ENCODE measurements at regions not wholly inside any gene's neighbourhood (a gene's known extent, or its start where the extent isn't known, plus 50 kb on each side); places are given as distances from the start of the nearest gene placed in this dataset.
"Not testable (repeated sequence)": the region's sequence is repeated elsewhere in the genome, so short reads cannot be mapped to it uniquely, and the experiment has no call there.

GRCh38 chr3:73143821-73144237, 82.4 kb downstream of the EBLN2 start:
- Histone ChIP-seq H3K27me3 (no peaks in the 10 kb centered on the region), H3K4me1 (peaks cover 0 to 12% (median 6%) of the 10 kb centered on the region in 4 donors), H3K4me3 (no peak overlapping the region), H3K27ac (replicated peaks in 1 of 4) (no peak overlapping the region), H3K36me3 (no peaks in the 10 kb centered on the region), H3K9me3 (no peaks in the 10 kb centered on the region)
- intact Hi-C loops (cut with DNase I), result no loop called here
- DNase-seq (ENCODE audit: extremely low spot score), result no peak
- 64% methylated on average over 4 of the region's 4 CpGs for WGBS
- TF ChIP-seq EP300 (IDR thresholded peaks at IDR 0.05) (no peak), POLR2A (IDR thresholded peaks at IDR 0.05; ENCODE audit: low read depth) (no peak), POLR2AphosphoS5 (IDR thresholded peaks at IDR 0.05) (no peak), CTCF (IDR thresholded peaks at IDR 0.05) (no peak)

GRCh38 chr3:73144276-73144675, 82.8 kb downstream of the EBLN2 start:
- TF ChIP-seq CTCF (IDR thresholded peaks at IDR 0.05), result no peak
- no peak for TF ChIP-seq POLR2AphosphoS5 (IDR thresholded peaks at IDR 0.05)
- TF ChIP-seq EP300 (IDR thresholded peaks at IDR 0.05), result no peak
- no peak for TF ChIP-seq POLR2A (IDR thresholded peaks at IDR 0.05; ENCODE audit: low read depth)
- intact Hi-C loops (cut with DNase I), result no loop called here
- DNase-seq (ENCODE audit: extremely low spot score), result no peak
- H3K27ac ChIP-seq (replicated peaks in 1 of 4), result no peak overlapping the region
- no peaks in the 10 kb centered on the region for H3K36me3 ChIP-seq
- no peaks in the 10 kb centered on the region for H3K27me3 ChIP-seq
- 81% methylated on average over 4 of the region's 5 CpGs for WGBS
- peaks cover 0 to 12% (median 6%) of the 10 kb centered on the region in 4 donors for H3K4me1 ChIP-seq
- H3K9me3 ChIP-seq, result no peaks in the 10 kb centered on the region
- H3K4me3 ChIP-seq, result no peak overlapping the region

GRCh38 chr3:73144828-73145227, 83.4 kb downstream of the EBLN2 start:
- Histone ChIP-seq H3K36me3 (no peaks in the 10 kb centered on the region), H3K4me1 (peaks cover 0 to 12% (median 6%) of the 10 kb centered on the region in 4 donors), H3K4me3 (no peak overlapping the region), H3K9me3 (no peaks in the 10 kb centered on the region), H3K27me3 (no peaks in the 10 kb centered on the region), H3K27ac (replicated peaks in 1 of 4) (no peak overlapping the region)
- intact Hi-C loops (cut with DNase I), result no loop called here
- peak; percentile 5 for DNase-seq (ENCODE audit: extremely low spot score)
- no peak for TF ChIP-seq EP300 (IDR thresholded peaks at IDR 0.05)
- TF ChIP-seq CTCF (IDR thresholded peaks at IDR 0.05), result no peak
- TF ChIP-seq POLR2A (IDR thresholded peaks at IDR 0.05; ENCODE audit: low read depth), result no peak
- TF ChIP-seq POLR2AphosphoS5 (IDR thresholded peaks at IDR 0.05), result no peak
- 97% methylated on average over 2 of the region's 2 CpGs for WGBS

GRCh38 chr3:73147479-73147878, 86.0 kb downstream of the EBLN2 start:
- intact Hi-C loops (cut with DNase I); H3K27ac ChIP-seq (replicated peaks in 1 of 4): not testable (repeated sequence)

GRCh38 chr3:73148206-73148605, 86.7 kb downstream of the EBLN2 start:
- peaks cover 0 to 12% (median 4%) of the 10 kb centered on the region in 4 donors for H3K4me1 ChIP-seq
- no peak overlapping the region for H3K4me3 ChIP-seq
- no peaks in the 10 kb centered on the region for H3K36me3 ChIP-seq
- no peak for TF ChIP-seq EP300 (IDR thresholded peaks at IDR 0.05)
- TF ChIP-seq POLR2AphosphoS5 (IDR thresholded peaks at IDR 0.05), result no peak
- no peak for TF ChIP-seq CTCF (IDR thresholded peaks at IDR 0.05)
- TF ChIP-seq POLR2A (IDR thresholded peaks at IDR 0.05; ENCODE audit: low read depth), result no peak
- intact Hi-C loops (cut with DNase I), result no loop called here
- no peaks in the 10 kb centered on the region for H3K27me3 ChIP-seq
- no peak overlapping the region for H3K27ac ChIP-seq (replicated peaks in 1 of 4)
- 59% methylated on average over 2 of the region's 2 CpGs for WGBS
- peak; percentile 39 for DNase-seq (ENCODE audit: extremely low spot score)
- no peaks in the 10 kb centered on the region for H3K9me3 ChIP-seq

More at GRCh38 chr3:73147479-73147878, 86.0 kb downstream of the EBLN2 start:
- 77% methylated on average over 9 of the region's 9 CpGs for WGBS
- H3K36me3 ChIP-seq, H3K9me3 ChIP-seq, H3K27me3 ChIP-seq, H3K4me3 ChIP-seq: not testable (repeated sequence)
- peaks cover 0 to 12% (median 4%) of the 10 kb centered on the region in 4 donors for H3K4me1 ChIP-seq
- peak; percentile 70 for DNase-seq (ENCODE audit: extremely low spot score)
